ES-I3 (cell line): ENCODE measurements at regions not wholly inside any gene's neighbourhood (a gene's known extent, or its start where the extent isn't known, plus 50 kb on each side); places are given as distances from the start of the nearest gene placed in this dataset.
"Not testable (repeated sequence)": the region's sequence is repeated elsewhere in the genome, so short reads cannot be mapped to it uniquely, and the experiment has no call there.

ENCODE experiments used
- H3K36me3 ChIP-seq: 2 replicates; pipeline ENCODE4 v1.6.1; 2013; ENCODE audit warnings: mild to moderate bottlenecking, low read length, control low read depth, moderate library complexity; ENCODE audit not compliant: insufficient read depth
- H3K4me1 ChIP-seq: 2 replicates; pipeline ENCODE4 v1.6.1; 2013; ENCODE audit warnings: mild to moderate bottlenecking, control low read depth, low read length; ENCODE audit not compliant: insufficient read depth
- H3K9ac ChIP-seq: 2 replicates; pipeline ENCODE4 v1.6.1; 2013; ENCODE audit warnings: low read depth, mild to moderate bottlenecking, low read length, moderate library complexity
- H3K9me3 ChIP-seq: 2 replicates; pipeline ENCODE4 v1.6.1; 2013; ENCODE audit warnings: mild to moderate bottlenecking, low read length, moderate library complexity; ENCODE audit not compliant: control insufficient read depth, insufficient read depth

DNA sequence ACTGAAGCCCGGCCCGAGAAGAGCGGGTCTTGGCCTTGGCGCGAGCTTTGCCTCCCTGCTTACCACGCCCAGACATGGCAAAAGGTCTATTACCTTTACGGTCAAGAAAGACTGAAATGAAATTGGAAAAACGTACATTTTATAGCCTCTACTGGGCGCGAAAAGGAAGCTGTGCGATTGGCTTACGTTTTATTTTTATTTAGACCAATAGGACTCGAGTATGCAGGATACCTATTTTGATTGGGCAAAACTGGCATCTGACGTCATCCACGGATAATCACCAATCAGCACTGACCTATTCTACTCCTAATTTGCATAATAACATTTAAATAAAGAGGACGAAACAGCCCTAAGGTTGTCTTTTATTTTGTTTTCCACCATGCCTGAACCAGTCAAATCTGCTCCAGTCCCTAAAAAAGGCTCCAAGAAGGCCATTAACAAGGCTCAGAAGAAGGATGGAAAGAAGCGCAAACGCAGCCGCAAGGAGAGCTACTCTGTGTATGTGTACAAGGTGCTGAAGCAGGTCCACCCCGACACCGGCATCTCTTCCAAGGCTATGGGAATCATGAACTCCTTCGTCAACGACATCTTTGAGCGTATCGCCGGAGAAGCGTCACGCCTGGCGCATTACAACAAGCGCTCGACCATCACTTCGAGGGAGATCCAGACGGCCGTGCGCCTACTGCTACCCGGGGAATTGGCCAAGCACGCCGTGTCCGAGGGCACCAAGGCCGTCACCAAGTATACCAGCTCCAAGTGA is 97.4 kb downstream of the OR2B2 start:
- no peaks in the 10 kb centered on the region for H3K36me3 ChIP-seq
- H3K4me1 ChIP-seq = no peaks in the 10 kb centered on the region
- no peaks in the 10 kb centered on the region for H3K9me3 ChIP-seq
- H3K9ac ChIP-seq = peak overlapping the region; percentile 68

DNA sequence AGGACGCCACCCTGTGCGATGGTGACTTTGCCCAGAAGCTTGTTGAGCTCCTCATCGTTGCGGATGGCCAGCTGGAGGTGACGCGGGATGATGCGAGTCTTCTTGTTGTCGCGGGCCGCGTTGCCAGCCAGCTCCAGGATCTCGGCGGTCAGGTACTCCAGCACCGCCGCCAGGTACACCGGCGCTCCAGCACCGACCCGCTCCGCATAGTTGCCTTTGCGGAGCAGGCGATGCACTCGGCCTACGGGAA is 97.9 kb downstream of the OR2B2 start:
- H3K4me1 ChIP-seq, H3K36me3 ChIP-seq, H3K9me3 ChIP-seq: not testable (repeated sequence)
- H3K9ac ChIP-seq = peak overlapping the region; percentile 75

DNA sequence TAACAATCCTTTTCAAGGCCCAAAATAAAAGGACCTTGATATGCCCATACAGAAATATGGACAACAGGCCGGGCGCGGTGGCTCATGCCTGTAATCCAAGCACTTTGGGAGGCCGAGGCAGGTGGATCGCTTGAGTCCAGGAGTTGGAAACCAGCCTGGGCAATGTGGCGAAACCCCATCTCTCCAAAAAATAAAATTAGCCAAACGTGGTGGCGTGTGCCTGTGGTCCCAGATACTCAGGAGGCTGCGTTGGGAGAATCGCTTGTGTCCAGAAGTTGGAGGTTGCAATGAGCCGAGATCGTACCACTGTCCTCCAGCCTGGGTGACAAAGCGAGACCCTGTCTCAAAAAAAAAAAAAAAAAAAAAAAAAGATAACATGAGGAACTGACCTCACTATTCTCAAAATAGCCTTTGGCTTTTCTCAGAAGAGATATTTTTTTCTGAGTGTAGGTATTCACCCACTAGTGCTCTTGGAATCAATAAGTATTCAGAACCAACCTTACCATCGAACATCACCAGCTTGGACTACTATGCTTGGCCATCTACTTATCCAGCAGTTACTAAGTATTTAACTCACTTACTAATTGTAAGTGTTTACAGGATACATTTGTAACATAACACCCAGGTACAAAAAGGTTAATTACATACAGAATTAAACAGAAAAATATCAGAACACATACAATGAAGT is 99.2 kb downstream of the OR2B2 start:
- Histone ChIP-seq H3K9me3 (no peaks in the 10 kb centered on the region), H3K36me3 (no peaks in the 10 kb centered on the region), H3K9ac (peak overlapping the region; percentile 17; the same call in 1 of the 2 replicates), H3K4me1 (no peaks in the 10 kb centered on the region)

DNA sequence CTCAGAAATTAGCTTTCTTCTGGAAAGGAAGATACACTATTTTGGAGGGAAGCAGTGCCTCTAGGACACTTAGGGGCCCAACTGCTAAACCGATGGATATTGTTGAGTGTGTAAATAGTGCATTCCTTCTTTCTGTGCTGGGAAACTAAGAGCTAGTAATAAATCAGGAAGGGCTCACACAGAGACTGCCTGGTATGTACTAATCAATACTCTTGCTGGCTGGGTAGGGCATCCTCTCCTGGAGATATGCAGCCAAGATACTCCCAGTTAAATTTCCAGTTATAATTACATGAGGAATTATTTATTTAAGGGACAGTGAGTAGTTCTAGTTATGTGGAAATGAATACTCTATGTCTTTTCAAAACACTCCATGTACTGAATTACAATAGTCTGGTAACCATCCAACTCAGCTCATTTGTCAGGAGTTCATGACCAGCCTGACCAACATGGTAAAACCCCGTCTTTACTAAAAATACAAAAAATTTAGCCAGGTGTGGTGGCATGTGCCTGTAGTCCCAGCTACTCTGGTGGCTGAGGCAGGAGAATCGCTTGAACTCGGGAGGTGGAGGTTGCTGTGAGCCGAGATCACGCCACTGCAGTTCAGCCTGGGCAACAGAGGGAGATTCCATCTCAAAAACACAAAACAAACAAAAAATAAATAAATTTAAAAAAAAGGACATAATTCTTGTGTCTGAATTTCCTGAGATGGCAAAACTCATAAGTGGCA is 100.0 kb downstream of the OR2B2 start:
- Histone ChIP-seq H3K9me3 (no peaks in the 10 kb centered on the region), H3K9ac (peak overlapping the region; percentile 17; the same call in 1 of the 2 replicates), H3K4me1 (no peaks in the 10 kb centered on the region), H3K36me3 (no peaks in the 10 kb centered on the region)

DNA sequence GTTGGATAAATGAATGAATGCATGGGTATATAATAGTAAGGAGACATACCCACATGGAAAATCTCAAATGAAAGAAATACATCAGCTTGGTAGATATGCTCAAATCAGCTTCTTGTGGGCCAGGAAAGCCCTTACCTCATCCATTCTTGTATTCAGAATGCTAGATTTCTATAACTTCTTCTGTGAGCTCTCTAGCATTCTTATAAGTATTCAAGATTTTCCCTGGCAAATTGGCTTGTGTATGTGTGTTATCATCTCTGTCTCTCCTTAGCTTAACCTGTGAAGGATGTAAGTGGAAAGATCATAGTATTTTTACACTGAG is 100.8 kb downstream of the OR2B2 start:
- no peaks in the 10 kb centered on the region for H3K36me3 ChIP-seq
- H3K9me3 ChIP-seq = no peaks in the 10 kb centered on the region
- H3K4me1 ChIP-seq = no peaks in the 10 kb centered on the region
- H3K9ac ChIP-seq = peak overlapping the region; percentile 75

DNA sequence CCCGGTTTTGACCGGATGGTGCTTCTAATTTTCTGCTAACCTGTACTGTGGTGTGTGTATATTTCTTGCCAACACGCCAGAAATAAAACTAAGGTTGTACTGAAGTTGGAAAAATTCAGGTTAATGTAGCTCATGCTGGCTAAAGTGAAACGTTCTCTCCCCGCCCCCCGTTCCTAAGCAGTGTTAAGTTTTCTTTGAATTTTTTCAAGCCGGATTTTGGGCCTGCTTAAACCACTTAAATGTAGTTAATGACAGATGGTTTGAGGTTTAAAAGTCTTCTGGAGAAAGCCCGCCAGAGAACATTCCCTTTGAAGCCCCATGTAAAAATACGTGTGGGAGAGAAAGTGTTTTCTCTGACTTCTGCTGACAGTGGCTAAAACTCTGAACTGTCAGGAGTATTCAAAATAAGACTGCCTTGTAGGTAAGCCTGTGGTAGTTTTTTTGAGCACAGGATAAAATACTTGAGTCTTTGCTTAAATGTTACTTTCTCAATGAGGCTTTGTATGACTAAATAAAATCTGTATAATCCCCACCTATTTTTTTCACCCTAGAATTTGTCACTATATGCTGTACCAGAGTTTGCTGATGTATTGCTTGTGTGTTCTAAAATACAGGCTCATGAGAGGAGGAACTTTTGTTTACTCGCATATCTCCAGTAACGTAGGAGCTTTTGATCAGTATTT is 101.3 kb downstream of the OR2B2 start:
- Histone ChIP-seq H3K4me1 (no peaks in the 10 kb centered on the region), H3K9ac (peak overlapping the region; percentile 75), H3K36me3 (no peaks in the 10 kb centered on the region), H3K9me3 (no peaks in the 10 kb centered on the region)

DNA sequence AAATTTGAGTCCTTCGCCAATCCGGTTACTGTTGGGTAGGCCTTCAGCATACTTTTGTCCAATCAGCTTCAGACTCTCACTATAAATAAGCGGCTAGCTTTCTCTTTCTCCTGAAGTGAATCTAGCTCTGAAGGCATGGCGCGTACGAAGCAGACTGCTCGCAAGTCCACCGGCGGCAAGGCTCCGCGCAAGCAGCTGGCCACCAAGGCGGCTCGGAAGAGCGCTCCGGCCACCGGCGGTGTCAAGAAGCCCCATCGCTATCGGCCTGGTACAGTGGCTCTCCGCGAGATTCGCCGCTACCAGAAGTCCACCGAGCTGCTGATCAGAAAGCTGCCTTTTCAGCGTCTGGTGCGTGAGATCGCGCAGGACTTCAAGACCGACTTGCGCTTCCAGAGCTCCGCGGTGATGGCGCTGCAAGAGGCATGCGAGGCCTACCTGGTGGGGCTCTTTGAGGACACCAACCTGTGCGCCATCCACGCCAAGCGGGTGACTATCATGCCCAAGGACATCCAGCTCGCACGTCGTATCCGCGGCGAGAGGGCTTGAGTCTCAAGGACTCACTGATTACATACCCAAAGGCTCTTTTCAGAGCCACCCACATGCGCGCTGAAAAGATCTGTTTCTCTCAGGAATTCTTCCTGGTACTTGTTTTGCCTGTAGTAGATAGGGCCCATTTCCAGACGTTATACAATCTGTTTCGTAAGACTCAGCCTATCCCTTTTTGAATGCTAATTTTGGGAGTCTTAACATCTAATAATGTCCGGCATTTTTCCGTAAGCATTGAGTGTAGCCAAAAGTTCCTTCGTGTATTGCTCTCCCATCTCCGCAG is 102.0 kb downstream of the OR2B2 start:
- no peaks in the 10 kb centered on the region for H3K9me3 ChIP-seq
- H3K4me1 ChIP-seq = no peaks in the 10 kb centered on the region
- H3K9ac ChIP-seq = peak overlapping the region; percentile 75
- H3K36me3 ChIP-seq = no peaks in the 10 kb centered on the region

DNA sequence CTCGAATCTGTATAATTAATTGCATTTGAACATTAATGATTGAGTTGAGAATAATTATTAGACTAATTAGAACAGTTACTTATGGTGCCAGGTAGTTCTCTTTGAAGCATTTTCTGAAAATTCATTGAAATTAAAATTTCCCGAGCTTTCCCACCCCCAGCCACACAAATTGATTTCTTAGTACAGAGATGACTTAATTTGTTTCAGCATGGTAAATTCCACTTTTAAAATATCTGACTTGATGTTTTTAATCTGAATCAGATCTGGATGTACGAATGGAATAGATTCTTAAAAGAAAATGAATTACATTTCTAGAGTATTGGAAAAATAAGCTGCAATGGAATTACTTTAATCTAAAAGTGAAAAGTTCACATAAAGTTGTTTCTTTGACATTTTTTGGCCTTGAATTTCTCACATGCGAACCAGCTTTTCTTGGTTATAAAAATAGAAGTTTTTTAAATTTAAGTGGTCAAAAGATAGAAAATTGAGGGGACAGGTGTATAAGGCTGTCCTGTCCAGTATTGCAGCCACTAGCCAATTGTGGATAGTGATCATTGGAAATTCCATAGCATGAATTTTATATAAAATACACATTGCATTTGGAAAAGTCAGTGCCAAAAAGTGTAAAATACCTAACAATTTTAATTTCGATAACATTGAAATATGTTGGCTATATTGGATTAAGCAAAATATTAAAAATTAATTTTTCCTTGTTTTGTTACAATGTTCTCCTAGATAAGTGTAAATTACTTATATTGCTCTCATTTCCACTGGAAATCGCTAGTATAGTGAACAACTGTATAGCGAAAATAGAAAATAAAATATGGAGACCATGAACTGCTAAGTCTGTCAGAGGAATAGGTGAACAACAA is 102.9 kb downstream of the OR2B2 start:
- peak overlapping the region; percentile 82 for H3K9ac ChIP-seq
- H3K9me3 ChIP-seq = no peaks in the 10 kb centered on the region
- no peaks in the 10 kb centered on the region for H3K36me3 ChIP-seq
- no peaks in the 10 kb centered on the region for H3K4me1 ChIP-seq

DNA sequence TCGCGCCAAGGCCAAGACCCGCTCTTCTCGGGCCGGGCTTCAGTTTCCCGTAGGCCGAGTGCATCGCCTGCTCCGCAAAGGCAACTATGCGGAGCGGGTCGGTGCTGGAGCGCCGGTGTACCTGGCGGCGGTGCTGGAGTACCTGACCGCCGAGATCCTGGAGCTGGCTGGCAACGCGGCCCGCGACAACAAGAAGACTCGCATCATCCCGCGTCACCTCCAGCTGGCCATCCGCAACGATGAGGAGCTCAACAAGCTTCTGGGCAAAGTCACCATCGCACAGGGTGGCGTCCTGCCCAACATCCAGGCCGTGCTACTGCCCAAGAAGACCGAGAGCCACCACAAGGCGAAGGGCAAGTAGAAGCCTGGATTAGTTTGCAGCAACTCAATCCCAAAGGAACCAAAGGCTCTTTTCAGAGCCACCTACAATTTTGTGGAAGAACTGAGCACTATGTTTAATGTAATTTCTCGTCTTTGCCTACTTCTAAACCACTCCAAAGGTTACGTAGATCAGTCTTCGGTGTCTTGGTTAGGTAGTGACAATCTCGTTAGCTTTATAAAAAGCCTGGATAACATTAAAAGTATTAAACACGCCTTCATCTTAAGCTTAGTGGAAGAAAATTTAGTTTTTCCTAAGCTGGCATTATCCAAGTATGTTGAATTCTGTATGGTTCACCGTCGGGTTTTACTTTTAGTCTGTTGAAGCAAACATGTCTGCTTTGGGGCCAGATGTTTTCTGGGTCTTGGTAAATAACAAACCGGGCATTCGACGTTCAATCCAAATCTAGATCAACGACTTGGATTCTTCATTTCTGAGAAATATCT is 103.7 kb downstream of the OR2B2 start:
- H3K9me3 ChIP-seq, H3K36me3 ChIP-seq, H3K4me1 ChIP-seq: not testable (repeated sequence)
- H3K9ac ChIP-seq = peak overlapping the region; percentile 82

DNA sequence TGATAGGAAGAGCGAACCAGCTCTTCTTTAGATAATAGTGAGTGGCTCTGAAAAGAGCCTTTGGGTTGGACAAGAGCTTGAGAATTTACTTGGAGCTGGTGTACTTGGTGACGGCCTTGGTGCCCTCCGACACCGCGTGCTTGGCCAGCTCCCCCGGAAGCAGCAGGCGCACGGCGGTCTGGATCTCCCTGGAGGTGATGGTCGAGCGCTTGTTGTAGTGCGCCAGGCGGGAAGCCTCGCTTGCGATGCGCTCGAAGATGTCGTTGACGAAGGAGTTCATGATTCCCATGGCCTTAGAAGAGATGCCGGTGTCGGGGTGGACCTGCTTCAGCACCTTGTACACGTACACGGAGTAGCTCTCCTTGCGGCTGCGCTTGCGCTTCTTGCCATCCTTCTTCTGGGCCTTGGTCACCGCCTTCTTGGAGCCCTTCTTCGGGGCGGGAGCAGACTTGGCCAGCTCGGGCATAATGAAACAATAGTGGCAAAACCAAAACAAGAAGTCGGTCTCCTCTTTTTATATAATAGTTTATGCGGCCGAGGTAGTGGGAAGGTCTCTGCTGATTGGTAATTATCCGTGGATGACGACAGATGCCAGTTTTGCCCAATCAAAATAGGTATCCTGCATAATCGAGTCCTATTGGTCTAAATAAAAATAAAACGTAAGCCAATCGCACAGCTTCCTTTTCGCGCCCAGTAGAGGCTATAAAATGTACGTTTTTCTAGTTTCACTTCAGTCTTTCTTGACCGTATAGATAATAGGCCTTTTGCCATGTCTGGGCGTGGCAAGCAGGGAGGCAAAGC is 104.6 kb downstream of the OR2B2 start:
- not testable (repeated sequence) for H3K4me1 ChIP-seq, H3K36me3 ChIP-seq

DNA sequence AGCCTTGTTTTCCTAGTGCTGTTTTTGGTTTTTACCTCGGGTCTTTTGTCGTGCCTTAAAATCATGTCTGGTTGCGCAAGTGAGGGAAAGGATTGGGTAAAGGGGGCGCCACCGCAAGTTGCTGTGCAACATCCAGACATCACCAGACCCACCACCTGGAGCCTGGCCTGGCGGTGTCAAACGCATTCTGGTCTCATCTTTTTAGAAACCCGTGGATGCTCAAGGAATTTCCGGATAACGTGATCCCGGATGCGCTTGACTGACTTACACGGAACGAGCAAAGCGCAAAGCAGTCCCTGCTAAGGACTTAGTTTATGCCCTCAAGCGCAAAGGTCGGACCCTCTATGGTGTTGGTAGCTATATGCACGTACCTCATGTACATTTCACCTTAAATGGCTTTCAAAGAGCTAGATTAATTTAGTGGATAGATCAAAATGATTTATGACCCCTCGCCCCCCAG is 105.2 kb downstream of the OR2B2 start:
- Histone ChIP-seq H3K9me3 (no peaks in the 10 kb centered on the region), H3K9ac (peak overlapping the region; percentile 58), H3K36me3 (no peaks in the 10 kb centered on the region), H3K4me1 (no peaks in the 10 kb centered on the region)

More for the DNA sequence above, 104.6 kb downstream of the OR2B2 start:
- not testable (repeated sequence) for H3K9me3 ChIP-seq
- peak overlapping the region; percentile 58 for H3K9ac ChIP-seq

DNA sequence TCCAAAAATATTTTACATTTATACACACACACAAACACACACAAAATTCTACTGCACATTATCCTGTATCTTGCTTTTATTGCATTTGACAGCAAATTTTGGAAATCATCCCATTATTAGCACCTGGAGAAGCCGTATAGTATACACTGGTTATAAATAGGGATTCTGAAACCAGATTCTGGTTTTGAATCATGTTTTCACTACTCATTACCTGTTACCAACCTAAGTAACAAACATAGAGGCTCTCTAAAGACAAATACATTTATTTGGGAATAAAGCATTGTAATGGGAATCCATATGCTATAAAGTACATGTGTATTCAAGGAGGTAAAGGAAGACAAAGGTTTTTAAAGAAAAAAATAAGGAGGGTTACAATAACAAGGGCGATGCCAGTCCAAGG is 106.8 kb downstream of the OR2B2 start:
- Histone ChIP-seq H3K9me3 (no peaks in the 10 kb centered on the region), H3K9ac (no peak overlapping the region), H3K4me1 (no peaks in the 10 kb centered on the region), H3K36me3 (no peaks in the 10 kb centered on the region)
